HG03066 (cell line): ENCODE measurements at regions not wholly inside any gene's neighbourhood (a gene's known extent, or its start where the extent isn't known, plus 50 kb on each side); places are given as distances from the start of the nearest gene placed in this dataset.

Experiments used
- ATAC-seq: cut with Tn5 transposase; IDR thresholded peaks from one replicate; pipeline ENCODE4 v1.9.1; 2021; ENCODE audit warnings: low read depth; ENCODE audit not compliant: unreplicated experiment

- no peak for ATAC-seq
These were observed 72.8 kb upstream of the MC4R start for GRCh38 chr18:60445341-60445740.

- no peak for ATAC-seq
These were observed 74.2 kb upstream of the MC4R start for GRCh38 chr18:60446821-60447220.

GRCh38 chr18:60448487-60449267, 76.1 kb upstream of the MC4R start:
- no peak for ATAC-seq

GRCh38 chr18:60452421-60452820, 79.8 kb upstream of the MC4R start:
- ATAC-seq, result no peak

DNA sequence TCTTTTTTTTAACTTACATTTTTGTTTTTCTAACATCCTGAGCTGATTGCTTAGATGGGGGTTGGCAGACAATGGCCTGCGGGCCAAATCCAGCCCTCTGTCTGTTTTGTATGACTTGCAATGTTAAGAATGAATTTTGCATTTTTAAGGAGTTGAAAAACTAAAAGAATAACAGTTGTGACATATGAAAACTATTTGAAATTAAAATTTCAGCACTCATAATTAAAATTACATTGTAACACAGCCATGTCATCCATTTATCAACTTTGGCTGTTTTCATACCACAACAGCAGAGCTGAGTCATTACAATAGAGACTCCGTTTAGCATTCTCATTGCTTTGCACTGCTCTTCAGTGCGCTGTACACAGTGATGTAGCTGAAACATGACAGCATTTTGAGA, 94.1 kb upstream of the MC4R start:
- ATAC-seq, result no peak

- ATAC-seq, result no peak
These were observed 97.0 kb upstream of the MC4R start for GRCh38 chr18:60469387-60470100.

GRCh38 chr18:60471652-60472051, 99.1 kb upstream of the MC4R start:
- ATAC-seq, result no peak

DNA sequence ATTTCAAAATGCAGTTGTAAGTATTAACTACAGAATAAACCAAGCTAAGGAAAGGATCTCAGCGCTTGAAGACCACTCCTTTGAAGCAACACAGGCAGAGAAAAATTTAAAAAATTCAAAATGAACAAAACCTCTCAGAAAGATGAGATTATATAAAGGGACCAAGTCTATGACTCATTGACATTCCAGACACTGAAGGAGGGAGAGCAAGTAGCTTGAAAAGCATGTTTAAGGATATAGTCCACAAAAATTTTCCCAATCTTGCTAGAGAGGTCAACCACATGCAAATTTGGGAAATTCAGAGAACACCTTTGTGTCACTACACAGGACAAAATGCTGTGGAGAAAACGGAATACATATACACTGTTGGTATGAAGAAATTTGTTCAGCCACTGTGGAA, 112.6 kb upstream of the MC4R start:
- ATAC-seq, result no peak

DNA sequence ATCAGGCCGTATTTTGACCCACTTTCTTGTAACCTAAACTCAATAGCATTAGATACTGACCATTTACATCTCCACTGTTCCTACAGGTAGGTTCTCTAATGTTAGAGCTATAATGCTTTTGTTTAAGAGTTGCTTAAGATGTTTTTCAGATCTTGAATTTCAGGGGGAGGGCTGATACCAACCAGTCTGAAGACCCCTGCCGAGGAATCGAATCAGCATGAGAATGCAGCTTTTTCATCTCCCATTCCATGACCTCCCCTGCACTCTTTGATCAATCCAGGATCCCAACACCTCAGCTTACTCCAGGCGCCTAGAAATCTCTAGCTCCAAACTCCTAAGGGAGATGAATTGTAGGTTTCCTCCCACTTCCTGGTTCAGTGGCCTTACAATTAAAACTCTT, 120.5 kb upstream of the MC4R start:
- ATAC-seq, result no peak

DNA sequence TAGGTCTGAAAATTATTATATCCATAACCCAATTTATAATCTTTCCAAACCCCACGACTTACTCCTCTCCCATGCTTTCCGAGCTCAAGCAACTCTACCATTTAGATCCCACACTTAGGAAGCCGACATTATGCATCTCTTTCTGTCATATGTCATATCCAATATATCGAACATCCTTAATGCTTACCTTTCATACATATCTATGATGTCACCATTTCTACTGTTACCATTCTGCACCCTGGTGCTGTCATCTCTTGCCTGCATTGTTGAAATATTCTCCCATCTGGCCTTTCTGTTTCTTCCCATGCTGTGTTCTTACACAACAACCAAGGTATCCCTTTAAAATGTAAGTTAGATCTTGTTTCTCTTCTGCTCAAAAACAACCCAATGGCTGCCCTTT, 127.1 kb upstream of the MC4R start:
- ATAC-seq, result no peak

DNA sequence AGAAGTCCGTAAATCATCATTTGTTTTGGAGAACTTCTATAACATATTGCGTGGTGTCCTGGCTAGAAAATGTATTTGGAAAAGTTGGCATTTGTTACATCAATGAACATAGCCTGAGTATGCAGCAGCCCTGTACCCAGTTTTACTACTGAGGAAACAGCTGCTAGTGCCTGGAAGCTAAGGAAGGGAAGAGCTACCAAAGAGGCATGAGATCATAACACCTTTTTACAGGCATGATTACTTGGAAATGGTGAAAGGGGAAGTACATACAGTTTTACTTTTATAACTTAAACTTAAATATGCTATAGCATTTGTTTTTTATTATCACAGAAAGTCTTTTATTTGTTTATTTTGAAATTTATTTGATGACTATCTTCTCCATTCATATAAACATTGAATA, 128.4 kb upstream of the MC4R start:
- no peak for ATAC-seq

- ATAC-seq, result no peak
These were observed 130.0 kb upstream of the MC4R start for GRCh38 chr18:60502591-60502990.

- ATAC-seq, result no peak
These were observed 130.6 kb upstream of the MC4R start for GRCh38 chr18:60503199-60503598.

- ATAC-seq, result no peak
These were observed 133.6 kb upstream of the MC4R start for GRCh38 chr18:60506190-60506589.

DNA sequence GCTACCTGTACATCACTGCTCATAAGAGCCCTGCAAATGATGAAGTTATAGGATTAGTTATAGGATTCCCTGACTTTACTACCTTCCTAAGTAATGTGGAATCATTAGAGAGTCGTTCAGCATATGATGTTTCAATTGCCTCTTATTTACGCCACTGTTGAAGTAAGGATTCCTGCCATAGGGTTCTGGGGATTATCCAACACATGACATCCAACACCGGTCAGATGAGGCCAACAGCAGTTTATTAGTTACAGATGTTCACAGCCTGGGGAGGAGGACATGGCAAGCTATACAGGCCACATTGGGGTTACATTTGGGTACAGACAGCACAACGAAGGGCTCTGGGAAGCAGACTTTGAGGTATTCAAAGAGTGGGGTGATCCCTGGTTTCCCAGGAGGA, 134.1 kb upstream of the MC4R start:
- no peak for ATAC-seq

- ATAC-seq, result no peak
These were observed 135.5 kb upstream of the MC4R start for GRCh38 chr18:60508108-60508507.

- no peak for ATAC-seq
These were observed 162.0 kb upstream of the MC4R start for GRCh38 chr18:60534538-60534937.

DNA sequence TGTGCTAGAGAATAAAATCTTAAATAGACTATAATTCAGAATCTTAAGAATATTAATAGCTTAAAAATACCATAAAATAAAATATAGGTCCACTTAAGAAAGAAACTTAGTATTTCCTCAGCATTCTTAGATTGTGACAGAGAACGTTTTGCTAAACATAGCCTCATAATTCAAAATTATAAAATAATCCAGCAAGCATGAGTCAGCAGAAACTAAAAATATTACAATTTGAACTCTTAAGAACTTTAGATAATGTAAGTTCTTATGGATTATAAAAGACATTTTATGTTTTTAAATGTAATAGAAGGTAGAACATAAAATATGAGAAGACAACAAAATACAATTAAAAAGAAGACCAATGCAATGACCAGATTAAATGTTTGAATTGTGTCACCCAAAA, 164.5 kb upstream of the MC4R start:
- ATAC-seq, result no peak

GRCh38 chr18:60538891-60539290, 166.3 kb upstream of the MC4R start:
- ATAC-seq, result no peak

- no peak for ATAC-seq
These were observed 169.1 kb upstream of the MC4R start for GRCh38 chr18:60541661-60542060.

GRCh38 chr18:60543646-60544045, 171.1 kb upstream of the MC4R start:
- ATAC-seq, result no peak

DNA sequence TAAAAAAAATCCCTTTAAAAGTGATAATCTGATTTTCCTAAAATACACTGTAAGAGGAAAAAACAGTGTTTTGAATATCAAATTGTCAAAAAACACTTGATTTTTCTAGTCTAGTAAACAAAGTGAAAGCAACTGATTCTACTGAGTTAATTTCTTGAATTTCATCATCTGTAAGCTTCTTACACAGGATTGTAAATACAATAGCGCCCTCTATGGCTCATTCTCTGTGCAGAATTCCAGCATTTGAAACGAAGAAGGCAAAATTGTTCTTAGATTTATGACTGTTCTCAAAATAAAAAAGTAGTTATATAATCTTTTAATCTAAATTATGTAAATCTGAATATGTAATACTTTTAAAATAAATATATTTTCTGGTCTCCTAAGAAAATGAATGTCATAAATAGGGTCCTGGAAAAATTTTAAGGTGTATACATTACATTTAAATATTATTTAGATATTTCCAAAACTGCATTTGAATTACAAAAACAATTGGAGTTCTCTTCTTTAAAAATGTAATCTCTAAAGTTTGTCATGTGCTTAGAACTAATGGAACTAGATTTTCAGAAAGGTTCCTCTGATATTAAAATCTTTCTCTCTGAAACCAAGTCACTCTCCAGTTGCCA, 176.9 kb upstream of the MC4R start:
- ATAC-seq, result no peak
